ENCODE measurements at regions not wholly inside any gene's neighbourhood (a gene's known extent, or its start where the extent isn't known, plus 50 kb on each side); places are given as distances from the start of the nearest gene placed in this dataset.

- intact Hi-C loops (cut with micrococcal nuclease): no loop called here
These were observed 173.4 kb upstream of the KIT start for GRCh38 chr4:54484383-54484782.

GRCh38 chr4:54487491-54487890, 170.3 kb upstream of the KIT start:
- Mint-ChIP-seq H3K27ac (no peak overlapping the region), H3K9me3 (peaks cover 0 to 4% (median 0%) of the 10 kb centered on the region in 11 donors), H3K27me3 (peaks cover 0 to 20% (median 5%) of the 10 kb centered on the region in 5 donors), H3K4me1 (no peaks in the 10 kb centered on the region), H3K36me3 (no peaks in the 10 kb centered on the region), H3K4me3 (no peak overlapping the region)
- no peak overlapping the region for H3K27ac ChIP-seq (ENCODE audit: low read depth, low read length)
- ChIA-PET CTCF (no interaction called here), POLR2A (no interaction called here)
- DNase-seq (no peak), ATAC-seq (no peak)
- H3K4me3 ChIP-seq (ENCODE audit: low read length): no peak overlapping the region
- H3K9me3 ChIP-seq (ENCODE audit: control insufficient read depth in 2 of 3, low read length in 3 of 3): no peaks in the 10 kb centered on the region
- no peaks in the 10 kb centered on the region for H3K36me3 ChIP-seq (ENCODE audit: control insufficient read depth in 2 of 3, insufficient read depth in 3 of 3, low read length in 3 of 3)
- intact Hi-C loops (cut with micrococcal nuclease): no loop called here
- no peaks in the 10 kb centered on the region for H3K4me1 ChIP-seq (ENCODE audit: control insufficient read depth in 2 of 2, insufficient read depth in 2 of 2, low read length in 2 of 2)
- H3K27me3 ChIP-seq (ENCODE audit: control insufficient read depth in 2 of 2, insufficient read depth in 2 of 2, low read length in 2 of 2): no peaks in the 10 kb centered on the region

More at GRCh38 chr4:54484383-54484782, 173.4 kb upstream of the KIT start:
- Histone ChIP-seq H3K27ac (ENCODE audit: low read depth, low read length) (no peak overlapping the region), H3K36me3 (ENCODE audit: control insufficient read depth in 2 of 3, insufficient read depth in 3 of 3, low read length in 3 of 3) (no peaks in the 10 kb centered on the region), H3K27me3 (ENCODE audit: control insufficient read depth in 2 of 2, insufficient read depth in 2 of 2, low read length in 2 of 2) (no peaks in the 10 kb centered on the region), H3K4me3 (ENCODE audit: low read length) (no peak overlapping the region), H3K9me3 (ENCODE audit: control insufficient read depth in 2 of 3, low read length in 3 of 3) (no peaks in the 10 kb centered on the region), H3K4me1 (ENCODE audit: control insufficient read depth in 2 of 2, insufficient read depth in 2 of 2, low read length in 2 of 2) (no peaks in the 10 kb centered on the region)
- DNase-seq (no peak), ATAC-seq (no peak)
- ChIA-PET POLR2A (no interaction called here), CTCF (no interaction called here)
- H3K4me3 Mint-ChIP-seq: no peak overlapping the region
- peaks cover 0 to 18% (median 6%) of the 10 kb centered on the region in 11 donors for H3K9me3 Mint-ChIP-seq
- H3K27me3 Mint-ChIP-seq: peaks cover 0 to 17% (median 5%) of the 10 kb centered on the region in 5 donors
- H3K27ac Mint-ChIP-seq: no peak overlapping the region
- H3K4me1 Mint-ChIP-seq: no peaks in the 10 kb centered on the region
- H3K36me3 Mint-ChIP-seq: no peaks in the 10 kb centered on the region

- CTCF ChIA-PET: no interaction called here
- no peak overlapping the region for H3K4me3 Mint-ChIP-seq
- no peaks in the 10 kb centered on the region for H3K27me3 ChIP-seq (ENCODE audit: control insufficient read depth in 2 of 2, insufficient read depth in 2 of 2, low read length in 2 of 2)
These were observed 163.9 kb upstream of the KIT start for GRCh38 chr4:54493862-54494261.

GRCh38 chr4:54495091-54495490, 162.7 kb upstream of the KIT start:
- H3K27ac Mint-ChIP-seq: no peak overlapping the region
- H3K36me3 ChIP-seq (ENCODE audit: control insufficient read depth in 2 of 3, insufficient read depth in 3 of 3, low read length in 3 of 3): no peaks in the 10 kb centered on the region
- peak overlapping the region in 1 of 10 donors; percentile 8 for H3K4me3 Mint-ChIP-seq
- no peaks in the 10 kb centered on the region for H3K27me3 ChIP-seq (ENCODE audit: control insufficient read depth in 2 of 2, insufficient read depth in 2 of 2, low read length in 2 of 2)
- CTCF ChIA-PET: no interaction called here
- H3K9me3 ChIP-seq (ENCODE audit: control insufficient read depth in 2 of 3, low read length in 3 of 3): no peaks in the 10 kb centered on the region
- H3K36me3 Mint-ChIP-seq: no peaks in the 10 kb centered on the region
- H3K27me3 Mint-ChIP-seq: peaks cover 0 to 38% (median 5%) of the 10 kb centered on the region in 5 donors
- DNase-seq (no peak), ATAC-seq (no peak)
- peaks cover 0 to 2% (median 0%) of the 10 kb centered on the region in 7 donors for H3K4me1 Mint-ChIP-seq
- intact Hi-C loops (cut with micrococcal nuclease): no loop called here
- POLR2A ChIA-PET: no interaction called here
- H3K9me3 Mint-ChIP-seq: peaks cover 0 to 3% (median 0%) of the 10 kb centered on the region in 11 donors
- no peak overlapping the region for H3K27ac ChIP-seq (ENCODE audit: low read depth, low read length)
- H3K4me3 ChIP-seq (ENCODE audit: low read length): no peak overlapping the region
- no peaks in the 10 kb centered on the region for H3K4me1 ChIP-seq (ENCODE audit: control insufficient read depth in 2 of 2, insufficient read depth in 2 of 2, low read length in 2 of 2)

More at GRCh38 chr4:54493862-54494261, 163.9 kb upstream of the KIT start:
- Mint-ChIP-seq H3K27ac (no peak overlapping the region), H3K9me3 (peaks cover 0 to 3% (median 0%) of the 10 kb centered on the region in 11 donors), H3K4me1 (peaks cover 0 to 2% (median 0%) of the 10 kb centered on the region in 7 donors), H3K36me3 (no peaks in the 10 kb centered on the region), H3K27me3 (peaks cover 0 to 33% (median 5%) of the 10 kb centered on the region in 5 donors)
- Histone ChIP-seq H3K9me3 (ENCODE audit: control insufficient read depth in 2 of 3, low read length in 3 of 3) (no peaks in the 10 kb centered on the region), H3K36me3 (ENCODE audit: control insufficient read depth in 2 of 3, insufficient read depth in 3 of 3, low read length in 3 of 3) (no peaks in the 10 kb centered on the region), H3K27ac (ENCODE audit: low read depth, low read length) (no peak overlapping the region), H3K4me1 (ENCODE audit: control insufficient read depth in 2 of 2, insufficient read depth in 2 of 2, low read length in 2 of 2) (no peaks in the 10 kb centered on the region), H3K4me3 (ENCODE audit: low read length) (no peak overlapping the region)
- no peak for DNase-seq
- ATAC-seq: no peak
- intact Hi-C loops (cut with micrococcal nuclease): no loop called here
- POLR2A ChIA-PET: no interaction called here

- no peaks in the 10 kb centered on the region for H3K9me3 ChIP-seq (ENCODE audit: control insufficient read depth in 2 of 3, low read length in 3 of 3)
- H3K9me3 Mint-ChIP-seq: peaks cover 0 to 3% (median 0%) of the 10 kb centered on the region in 11 donors
- no peak overlapping the region for H3K4me3 Mint-ChIP-seq
- H3K36me3 Mint-ChIP-seq: no peaks in the 10 kb centered on the region
- DNase-seq (no peak), ATAC-seq (no peak)
- no peaks in the 10 kb centered on the region for H3K36me3 ChIP-seq (ENCODE audit: control insufficient read depth in 2 of 3, insufficient read depth in 3 of 3, low read length in 3 of 3)
- peaks cover 0 to 2% (median 0%) of the 10 kb centered on the region in 7 donors for H3K4me1 Mint-ChIP-seq
- no peak overlapping the region for H3K27ac Mint-ChIP-seq
- no peak overlapping the region for H3K27ac ChIP-seq (ENCODE audit: low read depth, low read length)
- intact Hi-C loops (cut with micrococcal nuclease): no loop called here
- ChIA-PET CTCF (no interaction called here), POLR2A (no interaction called here)
- H3K27me3 Mint-ChIP-seq: peaks cover 0 to 38% (median 5%) of the 10 kb centered on the region in 5 donors
- H3K4me3 ChIP-seq (ENCODE audit: low read length): no peak overlapping the region
- H3K27me3 ChIP-seq (ENCODE audit: control insufficient read depth in 2 of 2, insufficient read depth in 2 of 2, low read length in 2 of 2): no peaks in the 10 kb centered on the region
- H3K4me1 ChIP-seq (ENCODE audit: control insufficient read depth in 2 of 2, insufficient read depth in 2 of 2, low read length in 2 of 2): no peaks in the 10 kb centered on the region
These were observed 162.1 kb upstream of the KIT start for GRCh38 chr4:54495641-54496040.

- Mint-ChIP-seq H3K36me3 (no peaks in the 10 kb centered on the region), H3K9me3 (peaks cover 0 to 3% (median 0%) of the 10 kb centered on the region in 11 donors), H3K27me3 (peaks cover 0 to 38% (median 5%) of the 10 kb centered on the region in 5 donors), H3K27ac (no peak overlapping the region), H3K4me3 (no peak overlapping the region), H3K4me1 (peaks cover 0 to 2% (median 0%) of the 10 kb centered on the region in 7 donors)
- no peak for ATAC-seq
- DNase-seq: no peak
- H3K36me3 ChIP-seq (ENCODE audit: control insufficient read depth in 2 of 3, insufficient read depth in 3 of 3, low read length in 3 of 3): no peaks in the 10 kb centered on the region
- H3K27me3 ChIP-seq (ENCODE audit: control insufficient read depth in 2 of 2, insufficient read depth in 2 of 2, low read length in 2 of 2): no peaks in the 10 kb centered on the region
- H3K9me3 ChIP-seq (ENCODE audit: control insufficient read depth in 2 of 3, low read length in 3 of 3): no peaks in the 10 kb centered on the region
- no peak overlapping the region for H3K4me3 ChIP-seq (ENCODE audit: low read length)
- no peak overlapping the region for H3K27ac ChIP-seq (ENCODE audit: low read depth, low read length)
- ChIA-PET POLR2A (no interaction called here), CTCF (no interaction called here)
- no peaks in the 10 kb centered on the region for H3K4me1 ChIP-seq (ENCODE audit: control insufficient read depth in 2 of 2, insufficient read depth in 2 of 2, low read length in 2 of 2)
- intact Hi-C loops (cut with micrococcal nuclease): no loop called here
These were observed 161.3 kb upstream of the KIT start for GRCh38 chr4:54496412-54496811.

GRCh38 chr4:54497947-54498346, 159.8 kb upstream of the KIT start:
- ChIA-PET CTCF (no interaction called here), POLR2A (no interaction called here)
- H3K4me1 Mint-ChIP-seq: peaks cover 0 to 2% (median 0%) of the 10 kb centered on the region in 7 donors
- no peaks in the 10 kb centered on the region for H3K36me3 Mint-ChIP-seq
- Histone ChIP-seq H3K4me1 (ENCODE audit: control insufficient read depth in 2 of 2, insufficient read depth in 2 of 2, low read length in 2 of 2) (no peaks in the 10 kb centered on the region), H3K36me3 (ENCODE audit: control insufficient read depth in 2 of 3, insufficient read depth in 3 of 3, low read length in 3 of 3) (no peaks in the 10 kb centered on the region), H3K27me3 (ENCODE audit: control insufficient read depth in 2 of 2, insufficient read depth in 2 of 2, low read length in 2 of 2) (no peaks in the 10 kb centered on the region), H3K4me3 (ENCODE audit: low read length) (no peak overlapping the region), H3K9me3 (ENCODE audit: control insufficient read depth in 2 of 3, low read length in 3 of 3) (no peaks in the 10 kb centered on the region), H3K27ac (ENCODE audit: low read depth, low read length) (no peak overlapping the region)
- peaks cover 0 to 31% (median 5%) of the 10 kb centered on the region in 5 donors for H3K27me3 Mint-ChIP-seq
- intact Hi-C loops (cut with micrococcal nuclease): no loop called here
- DNase-seq: no peak
- H3K9me3 Mint-ChIP-seq: peaks cover 0 to 3% (median 0%) of the 10 kb centered on the region in 11 donors
- no peak overlapping the region for H3K4me3 Mint-ChIP-seq
- H3K27ac Mint-ChIP-seq: no peak overlapping the region
- ATAC-seq: no peak

Measured in naive thymus-derived CD4-positive, alpha-beta T cell (primary cell).